ENCODE measurements at regions not wholly inside any gene's neighbourhood (a gene's known extent, or its start where the extent isn't known, plus 50 kb on each side); places are given as distances from the start of the nearest gene placed in this dataset.
"Not testable (repeated sequence)": the region's sequence is repeated elsewhere in the genome, so short reads cannot be mapped to it uniquely, and the experiment has no call there.

DNA sequence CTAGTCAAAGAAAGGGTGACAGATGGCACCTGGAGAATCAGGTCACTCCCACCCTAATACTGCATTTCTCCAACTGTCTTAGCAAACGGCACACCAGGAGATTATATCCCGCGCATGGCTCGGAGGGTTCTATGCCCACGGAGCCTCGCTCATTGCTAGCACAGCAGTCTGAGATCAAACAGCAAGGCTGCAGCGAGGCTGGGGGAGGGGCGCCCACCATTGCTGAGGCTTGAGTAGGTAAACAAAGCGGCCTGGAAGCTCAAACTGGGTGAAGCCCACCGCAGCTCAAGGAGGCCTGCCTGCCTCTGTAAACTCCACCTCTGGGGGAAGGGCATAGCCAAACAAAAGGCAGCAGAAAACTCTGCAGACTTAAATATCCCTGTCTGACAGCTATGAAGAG lies 268.1 kb upstream of the GRM3 start:
- not testable (repeated sequence) for DNase-seq (ENCODE audit: extremely low read depth, low read depth)

DNA sequence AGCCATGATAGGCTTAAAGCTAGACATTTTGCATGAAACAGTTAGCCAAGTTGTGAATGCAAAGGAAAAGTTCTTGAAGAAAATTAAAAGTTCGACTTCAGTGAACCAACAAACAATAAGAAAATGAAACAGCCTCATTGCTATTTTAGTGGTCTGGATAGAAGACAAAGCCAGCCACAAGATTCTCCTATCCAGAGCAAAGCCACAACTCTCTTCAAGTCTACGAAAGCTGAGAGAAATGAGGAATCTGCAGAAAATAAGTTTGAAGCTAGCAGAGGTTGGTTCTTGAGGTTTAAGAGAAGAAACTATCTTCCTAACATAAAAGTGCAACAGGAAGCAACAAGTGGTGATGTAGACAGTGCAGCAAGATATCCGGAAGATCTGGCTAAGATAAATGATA lies 271.4 kb upstream of the GRM3 start:
- no peak for DNase-seq (ENCODE audit: extremely low read depth, low read depth)

DNA sequence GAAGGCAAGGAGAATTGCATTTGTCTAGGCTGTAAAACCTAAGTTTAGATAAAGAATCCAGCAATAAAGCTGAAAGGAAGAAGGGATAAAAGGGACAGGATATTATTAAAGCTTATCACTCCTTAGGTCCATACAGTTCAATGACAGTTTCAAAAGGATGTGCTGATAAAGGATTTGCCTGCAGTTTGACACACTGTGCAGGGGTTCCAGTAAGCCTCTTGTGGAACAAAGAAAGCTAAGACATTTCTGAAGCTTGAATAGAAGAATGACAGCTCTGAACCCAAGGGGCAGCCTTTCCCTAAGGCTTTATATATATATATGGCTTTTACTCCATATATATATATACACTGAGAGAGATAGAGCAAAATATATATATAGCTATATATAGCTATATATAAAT lies 276.8 kb upstream of the GRM3 start:
- no peak for DNase-seq (ENCODE audit: extremely low read depth, low read depth)

DNA sequence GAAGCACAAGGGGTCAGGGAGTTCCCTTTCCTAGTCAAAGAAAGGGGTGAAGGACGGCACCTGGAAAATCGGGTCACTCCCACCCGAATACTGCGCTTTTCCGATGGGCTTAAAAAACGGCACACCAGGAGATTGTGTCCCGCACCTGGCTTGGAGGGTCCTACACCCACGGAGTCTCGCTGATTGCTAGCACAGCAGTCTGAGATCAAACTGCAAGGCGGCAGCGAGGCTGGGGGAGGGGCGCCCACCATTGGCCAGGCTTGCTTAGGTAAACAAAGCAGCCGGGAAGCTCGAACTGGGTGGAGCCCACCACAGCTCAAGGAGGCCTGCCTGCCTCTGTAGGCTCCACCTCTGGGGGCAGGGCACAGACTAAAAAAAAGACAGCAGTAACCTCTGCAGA lies 303.3 kb upstream of the GRM3 start:
- not testable (repeated sequence) for DNase-seq (ENCODE audit: extremely low read depth, low read depth)

DNA sequence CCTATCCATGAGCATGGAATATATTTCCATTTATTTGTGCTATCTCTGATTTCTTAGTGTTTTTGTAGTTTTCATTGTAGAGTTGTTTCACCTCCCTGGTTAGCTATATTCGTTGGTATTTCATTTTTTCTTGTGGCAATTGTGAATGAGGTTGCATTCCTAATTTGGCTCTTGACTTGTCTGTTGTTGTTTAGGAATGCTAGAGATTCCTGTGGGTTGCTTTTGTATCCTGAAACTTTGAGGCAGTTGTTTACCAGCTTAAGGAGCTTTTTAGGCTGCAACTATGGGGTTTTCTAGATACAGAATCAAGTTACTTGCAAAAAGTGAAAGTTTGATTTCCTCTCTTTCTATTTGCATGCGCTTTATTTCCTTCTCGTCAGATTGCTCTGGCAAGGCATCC lies 304.7 kb upstream of the GRM3 start:
- no peak for DNase-seq (ENCODE audit: extremely low read depth, low read depth)

DNA sequence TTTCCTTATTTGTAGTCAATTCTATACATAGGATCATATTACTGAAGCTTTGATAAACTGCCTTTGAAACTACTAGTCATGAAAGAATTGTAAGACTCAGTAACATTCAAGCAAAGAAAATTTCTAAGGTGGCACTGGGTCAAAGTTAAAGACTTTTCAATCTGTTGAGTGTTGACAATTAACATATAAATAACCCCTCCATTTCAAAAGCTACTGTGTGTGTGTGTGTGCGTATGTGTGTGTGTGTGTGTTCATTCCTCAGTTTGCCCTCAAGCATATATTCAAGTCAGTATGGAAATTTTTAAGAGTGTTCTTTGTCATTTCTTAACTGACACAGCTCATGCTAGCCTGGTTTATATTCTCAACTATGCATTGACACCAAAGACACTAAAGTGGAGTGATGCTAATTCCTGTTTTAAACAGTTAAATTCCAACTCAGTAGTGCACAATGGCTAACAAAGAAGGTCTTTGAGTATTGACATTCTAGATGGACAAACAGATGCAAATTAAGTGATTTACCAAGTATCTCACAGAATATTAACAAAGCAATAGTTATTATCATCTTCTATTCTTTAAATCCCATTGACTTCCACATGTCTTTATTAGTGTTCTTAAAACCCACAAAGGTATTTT lies 314.8 kb upstream of the GRM3 start:
- no peak for DNase-seq (ENCODE audit: extremely low read depth, low read depth)

DNA sequence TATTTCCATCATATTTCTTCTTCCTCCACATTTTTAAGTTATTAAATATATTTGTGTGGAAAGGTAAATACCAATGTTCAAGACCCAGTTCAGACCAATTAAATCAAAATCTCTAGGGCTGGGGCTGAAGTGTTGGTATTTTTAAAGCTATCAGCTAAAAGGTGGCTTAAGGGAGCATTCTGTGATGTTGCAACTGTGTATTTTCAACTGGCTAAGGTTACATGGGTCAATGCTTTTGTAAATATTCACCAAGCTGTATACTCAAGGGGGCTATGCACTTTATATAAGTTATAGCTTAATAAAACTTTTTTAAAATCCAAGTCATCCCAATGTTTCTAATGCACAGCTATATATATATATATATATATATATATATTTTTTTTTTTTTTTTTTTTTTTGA lies 316.9 kb upstream of the GRM3 start:
- DNase-seq (ENCODE audit: extremely low read depth, low read depth), result no peak

DNA sequence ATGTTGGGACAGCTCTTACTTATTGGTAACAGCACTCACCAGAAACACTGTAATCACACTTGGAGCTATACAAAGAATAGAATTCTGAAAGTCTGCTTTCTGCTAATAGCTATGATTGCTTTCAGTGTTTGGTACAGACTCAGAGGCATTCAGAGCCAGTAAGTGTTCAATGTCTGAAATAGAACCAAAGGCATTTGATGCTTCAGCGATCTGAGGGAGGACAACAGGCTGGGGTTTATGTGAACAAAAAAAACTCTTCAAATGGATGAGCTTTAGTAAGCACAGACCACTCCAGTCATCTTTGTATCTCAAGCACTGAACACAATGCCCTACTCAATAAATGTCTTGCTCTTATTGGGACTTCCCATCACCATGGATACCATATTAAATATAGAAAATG lies 322.8 kb upstream of the GRM3 start:
- DNase-seq (ENCODE audit: extremely low read depth, low read depth), result no peak

DNA sequence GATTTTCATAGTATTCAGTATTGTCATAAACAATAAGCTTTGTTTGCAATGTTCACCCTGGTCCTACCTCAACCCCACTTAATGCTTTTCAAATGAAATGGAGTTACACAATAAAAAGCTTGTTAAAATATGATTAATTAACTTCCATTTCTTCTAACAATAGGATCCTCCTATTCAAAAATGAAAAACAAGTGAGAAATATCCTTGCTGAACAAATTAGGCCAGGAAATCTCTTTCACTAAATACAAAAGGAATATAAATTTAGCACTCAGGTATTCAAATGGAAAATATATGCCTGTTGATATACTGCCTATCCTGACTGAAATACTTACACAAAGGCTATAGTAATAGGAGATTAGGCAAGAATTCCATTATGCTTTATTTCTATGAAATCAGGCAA lies 323.4 kb upstream of the GRM3 start:
- no peak for DNase-seq (ENCODE audit: extremely low read depth, low read depth)

DNA sequence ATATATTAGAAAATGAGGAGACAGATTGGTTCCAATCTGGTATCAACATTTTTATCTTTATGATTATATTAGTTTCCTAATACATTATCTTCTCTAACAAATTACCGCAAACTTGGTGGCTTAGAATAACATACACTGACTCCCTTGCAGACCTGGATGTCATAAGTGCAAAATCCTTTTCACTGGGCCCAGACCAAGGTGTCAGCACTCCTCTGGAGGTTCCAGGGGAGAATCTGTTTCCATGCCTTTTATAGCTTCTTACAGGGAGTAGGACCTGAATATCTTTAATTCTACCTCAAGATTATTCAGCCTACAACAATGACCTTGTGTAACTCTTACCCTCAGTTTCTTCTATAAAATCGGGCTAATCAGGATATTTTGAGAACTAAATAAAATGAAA lies 329.9 kb upstream of the GRM3 start:
- no peak for DNase-seq (ENCODE audit: extremely low read depth, low read depth)

DNA sequence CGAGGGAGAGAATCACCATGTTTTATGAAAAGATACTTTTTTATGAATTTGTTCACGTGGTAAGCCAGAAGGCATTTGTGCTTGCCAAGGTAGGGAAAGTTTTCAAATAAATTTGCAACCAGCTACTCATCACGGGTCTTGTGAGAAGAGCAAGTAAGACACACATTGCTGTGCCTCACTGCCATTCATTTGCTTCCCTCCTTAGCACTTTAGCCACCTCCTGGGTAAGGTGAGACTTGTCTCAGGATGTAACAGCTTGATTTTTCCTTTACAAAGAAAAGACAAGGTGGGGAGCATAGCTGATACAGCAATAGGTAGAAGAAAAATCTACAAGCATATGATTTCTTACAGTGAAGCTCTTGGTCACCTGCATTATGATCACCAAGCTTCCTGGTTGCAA lies 342.4 kb upstream of the GRM3 start:
- DNase-seq (ENCODE audit: extremely low read depth, low read depth), result no peak

DNA sequence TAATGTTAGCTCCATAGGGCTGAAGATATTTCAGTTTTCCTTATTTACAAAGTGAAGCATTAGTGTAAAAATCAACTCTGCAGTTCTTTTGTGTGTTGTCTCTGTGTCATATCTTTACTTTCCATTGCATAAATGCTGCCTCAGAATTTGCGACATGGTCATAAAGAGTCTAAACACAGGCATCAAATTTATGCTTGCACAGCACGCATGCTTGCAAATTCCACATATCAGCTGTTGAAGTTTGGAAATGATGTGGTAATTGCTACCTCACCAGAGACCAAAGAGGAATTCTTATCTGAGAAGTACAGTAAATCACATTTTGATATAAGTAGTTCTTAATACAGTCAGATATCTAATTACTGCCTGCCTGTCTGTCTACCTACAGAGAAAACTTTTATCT lies 348.2 kb upstream of the GRM3 start:
- no peak for DNase-seq (ENCODE audit: extremely low read depth, low read depth)

DNA sequence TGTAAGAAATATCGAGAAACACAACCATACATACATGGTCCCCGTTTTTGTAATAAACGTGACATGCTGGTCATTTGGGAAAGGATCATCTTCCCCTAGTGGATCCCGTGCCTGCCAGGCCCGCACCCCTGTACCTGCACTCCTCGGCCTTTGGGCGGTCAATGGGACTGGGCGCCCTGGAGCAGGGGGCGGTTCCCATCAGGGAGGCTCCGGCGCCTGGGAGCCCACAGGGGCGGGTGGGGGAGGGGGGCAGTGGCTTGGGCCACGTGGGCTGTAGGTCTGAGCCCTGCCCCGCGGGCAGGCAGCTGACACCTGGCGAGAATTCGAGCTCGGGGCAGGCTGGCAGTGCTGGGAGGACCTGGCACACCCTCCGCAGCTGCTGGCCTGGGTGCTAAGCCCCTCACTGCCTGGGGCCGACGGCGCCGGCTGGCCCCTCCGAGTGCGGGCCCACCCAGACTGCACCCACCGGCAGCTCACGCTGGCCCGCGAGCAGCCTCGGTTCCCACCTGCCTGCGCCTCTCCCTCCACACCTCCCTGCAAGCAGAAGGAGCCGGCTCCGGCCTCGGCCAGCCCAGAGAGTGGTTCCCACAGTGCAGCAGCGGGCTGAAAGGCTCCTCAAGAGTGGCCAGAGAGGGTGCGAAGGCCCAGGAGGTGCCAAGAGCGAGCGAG lies 361.6 kb upstream of the GRM3 start:
- DNase-seq (ENCODE audit: extremely low read depth, low read depth), result no peak

DNA sequence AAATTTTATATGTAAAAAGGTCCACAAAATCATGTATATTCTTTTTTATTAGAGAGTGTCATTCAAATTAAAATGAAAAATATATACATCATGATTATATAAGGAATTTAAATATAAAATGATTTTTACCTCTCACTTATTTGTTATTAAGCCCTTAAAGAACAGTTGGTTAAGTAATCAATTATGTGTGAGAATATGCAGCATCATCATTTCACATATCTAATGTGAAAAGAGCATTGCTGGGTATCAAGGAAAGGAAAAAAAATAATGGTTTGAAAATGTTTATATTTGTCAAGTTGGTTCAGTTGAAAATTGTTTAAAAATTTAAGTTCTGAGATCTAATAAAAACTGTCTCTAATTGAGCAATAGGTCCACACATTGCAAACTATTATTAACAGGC lies 363.6 kb upstream of the GRM3 start:
- DNase-seq (ENCODE audit: extremely low read depth, low read depth), result no peak

DNA sequence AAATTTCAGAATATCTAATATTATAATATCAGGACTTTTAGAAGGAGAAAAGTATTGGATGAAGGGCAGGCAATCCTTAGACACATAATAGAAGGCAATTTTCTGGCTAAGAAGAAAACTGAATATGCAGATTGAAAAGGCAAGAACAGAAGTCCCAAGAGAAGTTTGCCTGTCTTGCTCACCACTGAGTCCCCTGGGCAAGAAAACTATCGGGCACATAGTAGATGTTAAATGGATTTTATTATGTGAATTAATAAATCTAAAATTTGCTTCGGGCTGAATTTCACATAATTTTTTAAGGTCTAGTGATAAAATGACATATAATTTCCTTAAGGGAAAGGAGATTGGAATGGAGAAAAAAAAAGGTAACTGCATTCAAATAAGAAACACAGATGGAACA lies 380.9 kb upstream of the GRM3 start:
- DNase-seq (ENCODE audit: extremely low read depth, low read depth), result no peak

DNA sequence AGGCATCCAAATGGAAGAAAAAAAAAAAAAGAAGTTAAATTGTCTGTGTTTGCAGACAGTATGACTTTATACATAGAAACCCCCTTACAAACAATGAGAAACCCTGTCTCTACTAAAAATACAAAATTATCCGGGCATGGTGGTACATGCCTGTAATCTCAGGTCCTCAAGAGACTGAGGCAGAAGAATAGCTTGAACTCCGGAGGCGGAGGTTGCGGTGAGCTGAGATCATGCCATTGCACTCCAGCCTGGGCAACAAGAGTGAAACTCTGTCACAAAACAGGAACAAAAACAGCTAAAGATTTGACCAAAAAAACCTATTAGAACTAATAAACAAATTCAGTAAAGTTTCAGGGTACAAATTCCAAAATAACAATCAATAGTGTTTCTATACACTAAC lies 385.8 kb upstream of the GRM3 start:
- DNase-seq (ENCODE audit: extremely low read depth, low read depth), result no peak

DNA sequence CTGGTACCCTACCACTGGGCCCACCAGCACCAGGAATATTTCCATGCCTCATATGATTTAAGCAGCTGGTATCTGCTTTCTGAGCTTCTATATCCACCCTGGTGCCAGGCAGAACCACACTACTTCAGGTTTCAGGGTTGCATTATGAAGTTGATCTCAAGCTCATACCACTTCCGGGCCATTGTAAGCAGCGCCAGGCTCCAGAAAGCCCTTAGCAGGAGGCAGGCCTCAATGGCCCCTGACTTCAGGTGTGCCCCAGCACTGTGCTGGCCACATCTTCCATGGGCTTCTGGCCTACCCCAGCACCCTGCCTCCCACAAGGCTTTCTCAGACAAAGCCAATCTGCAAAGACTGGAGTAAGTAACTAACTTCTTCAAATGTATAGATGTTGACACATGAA lies 391.3 kb upstream of the GRM3 start:
- no peak for DNase-seq (ENCODE audit: extremely low read depth, low read depth)

DNA sequence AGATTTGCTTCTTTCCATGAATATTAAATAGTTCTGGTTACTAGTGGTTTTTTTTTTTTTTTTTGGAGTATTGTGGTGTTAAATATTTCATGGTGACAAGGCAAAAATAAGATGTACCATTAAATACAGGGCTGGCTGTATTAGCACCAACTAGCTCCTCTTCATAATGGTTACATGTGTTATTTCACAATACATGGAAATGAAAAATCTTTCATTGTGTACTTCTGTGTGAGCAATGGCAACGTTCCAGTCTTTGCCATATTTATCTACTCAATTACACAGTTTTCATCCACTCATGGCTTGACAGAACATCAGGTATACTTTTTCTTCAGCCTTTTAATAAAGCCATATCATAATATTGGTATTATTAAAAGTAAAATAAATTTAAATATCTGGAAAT lies 394.7 kb upstream of the GRM3 start:
- no peak for DNase-seq (ENCODE audit: extremely low read depth, low read depth)

DNA sequence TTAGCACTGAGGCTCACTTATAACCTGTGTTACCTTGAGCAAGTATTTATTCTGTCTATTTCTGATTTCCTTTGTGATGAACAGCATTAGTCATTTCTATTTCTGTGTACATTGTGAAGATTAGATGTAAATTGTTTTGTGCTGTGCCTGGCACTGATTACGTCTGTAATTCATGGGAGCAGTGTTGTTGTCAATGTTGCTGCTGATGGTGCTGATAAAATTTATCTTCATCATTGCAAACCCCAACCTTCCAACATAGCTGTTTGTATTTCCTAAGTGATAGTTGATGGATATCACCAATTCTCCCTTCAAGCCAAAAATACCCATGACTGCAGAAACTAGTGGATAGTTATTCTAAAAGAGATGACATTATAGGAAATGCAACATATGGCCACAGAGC lies 400.5 kb upstream of the GRM3 start:
- DNase-seq (ENCODE audit: extremely low read depth, low read depth), result no peak

DNA sequence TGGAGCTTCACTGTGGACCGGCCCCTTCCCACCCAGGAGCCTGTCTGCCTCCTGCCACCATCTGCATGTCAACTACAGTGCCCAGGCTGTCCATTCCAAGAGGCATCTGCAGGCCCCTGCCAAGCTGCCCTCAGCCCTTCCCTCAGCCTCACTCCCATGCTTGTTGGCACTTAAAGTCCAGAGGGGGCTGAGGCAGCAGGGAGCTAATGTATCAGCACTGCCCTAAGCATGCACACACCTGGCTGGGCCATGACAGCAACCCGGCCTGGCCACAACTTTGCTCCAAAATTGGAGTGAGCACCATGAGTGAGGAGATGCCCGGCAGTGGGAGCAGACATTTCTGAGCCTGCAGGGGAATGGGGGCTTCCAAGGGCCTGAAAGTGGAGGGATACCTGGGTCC lies 417.5 kb upstream of the GRM3 start:
- no peak for DNase-seq (ENCODE audit: extremely low read depth, low read depth)

DNA sequence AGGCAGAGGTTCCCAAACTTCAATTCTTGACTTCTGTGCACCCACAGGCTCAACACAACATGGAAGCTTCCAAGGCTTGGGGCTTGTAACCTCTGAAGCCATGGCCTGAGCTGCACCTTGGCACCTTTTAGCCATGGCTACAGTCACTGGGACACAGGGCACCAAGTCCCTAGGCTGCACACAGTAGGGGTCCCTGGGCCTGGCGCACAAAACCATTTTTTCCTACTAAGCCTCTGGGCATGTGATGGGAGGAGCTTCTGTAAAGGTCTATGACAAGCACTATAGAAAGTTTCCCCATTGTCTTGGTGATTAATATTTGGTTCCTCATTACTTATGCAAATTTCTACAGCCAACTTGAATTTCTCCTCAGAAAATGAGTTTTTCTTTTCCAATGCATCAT lies 420.9 kb upstream of the GRM3 start:
- no peak for DNase-seq (ENCODE audit: extremely low read depth, low read depth)

DNA sequence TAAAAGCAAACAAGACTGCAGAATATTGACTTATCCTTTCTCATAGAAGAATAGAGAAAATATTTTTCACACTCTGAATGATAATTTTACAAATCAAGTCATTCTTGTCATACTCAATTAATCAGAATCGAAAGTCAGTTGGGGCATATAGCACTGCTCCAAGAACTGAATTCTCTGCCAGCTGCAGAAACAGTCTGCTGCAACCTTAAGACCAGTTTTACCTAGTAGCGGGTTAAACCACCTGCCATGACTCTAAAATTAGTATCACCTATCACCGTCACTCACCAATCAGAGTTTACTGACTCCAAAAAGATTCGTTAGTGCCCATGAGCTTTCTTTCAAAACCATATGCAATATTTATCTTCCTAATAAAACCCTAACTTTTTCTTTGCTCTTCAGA lies 429.0 kb upstream of the GRM3 start:
- no peak for DNase-seq (ENCODE audit: extremely low read depth, low read depth)

DNA sequence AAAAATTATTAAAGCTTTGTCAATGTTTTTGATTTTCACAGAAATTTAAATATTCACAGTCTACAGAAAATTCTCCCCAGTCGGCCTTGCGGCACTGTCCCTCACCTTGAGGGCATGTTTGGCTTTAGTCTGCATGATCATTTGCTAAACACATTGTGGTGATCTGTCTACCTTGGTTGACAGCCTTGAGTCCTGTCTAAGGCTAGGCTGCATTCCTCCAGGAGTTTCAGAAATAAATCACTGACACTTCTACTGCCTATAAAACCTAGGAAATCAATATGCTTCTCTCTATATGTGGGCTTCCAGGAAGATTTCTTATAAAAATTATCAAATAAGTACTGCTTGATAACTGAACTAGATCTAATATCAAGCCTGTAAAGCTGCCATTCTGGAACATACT lies 430.7 kb upstream of the GRM3 start:
- DNase-seq (ENCODE audit: extremely low read depth, low read depth), result no peak

All from NCI-H460 (cell line).